Thyroid gland (tissue), 4 donors: ENCODE measurements at regions not wholly inside any gene's neighbourhood (a gene's known extent, or its start where the extent isn't known, plus 50 kb on each side); places are given as distances from the start of the nearest gene placed in this dataset.

Source experiments
- POLR2A ChIP-seq, 2 donors: fragments of 450-650 bp; IDR thresholded peaks; one replicate each; pipeline ENCODE4 v1.6.1; 2017; ENCODE audit warnings: antibody characterized with exemption in 2 of 2, mild to moderate bottlenecking in 2 of 2, moderate library complexity in 1 of 2
- TF ChIP-seq, protein P1 (sequence below), 6 experiments: fragments of 200-600 bp in 3 of 6; fragments of 450-650 bp in 3 of 6; sonication (generic) in 3 of 6; IDR thresholded peaks; one replicate each; pipeline ENCODE4 v1.5.1; 2016 to 2019; ENCODE audit warnings: antibody characterized with exemption in 6 of 6, mild to moderate bottlenecking in 2 of 6, inconsistent platforms in 1 of 6, moderate library complexity in 1 of 6

DNA sequence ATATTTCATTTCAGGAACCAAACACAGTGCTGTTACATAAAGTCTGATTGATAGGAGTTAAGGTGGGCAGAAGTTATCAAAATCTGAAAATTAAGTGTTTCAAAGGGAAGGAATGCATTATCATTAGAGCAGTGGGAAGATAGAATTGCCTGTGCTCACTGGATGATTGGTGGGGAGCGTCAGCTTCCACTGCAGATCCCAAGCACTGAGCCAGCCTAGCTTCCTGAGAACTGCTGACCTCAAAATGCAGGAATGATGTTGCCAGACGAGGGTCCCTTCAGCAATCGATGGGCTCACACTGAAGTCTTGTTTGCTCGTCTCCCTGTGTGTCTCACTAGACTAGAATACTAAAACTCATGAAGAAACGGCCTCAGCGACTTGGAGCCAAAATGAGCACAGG is 110.0 kb upstream of the PHACTR1 start:
- no peak for TF ChIP-seq POLR2A (IDR thresholded peaks at IDR 0.05)
- TF ChIP-seq, protein P1, sequence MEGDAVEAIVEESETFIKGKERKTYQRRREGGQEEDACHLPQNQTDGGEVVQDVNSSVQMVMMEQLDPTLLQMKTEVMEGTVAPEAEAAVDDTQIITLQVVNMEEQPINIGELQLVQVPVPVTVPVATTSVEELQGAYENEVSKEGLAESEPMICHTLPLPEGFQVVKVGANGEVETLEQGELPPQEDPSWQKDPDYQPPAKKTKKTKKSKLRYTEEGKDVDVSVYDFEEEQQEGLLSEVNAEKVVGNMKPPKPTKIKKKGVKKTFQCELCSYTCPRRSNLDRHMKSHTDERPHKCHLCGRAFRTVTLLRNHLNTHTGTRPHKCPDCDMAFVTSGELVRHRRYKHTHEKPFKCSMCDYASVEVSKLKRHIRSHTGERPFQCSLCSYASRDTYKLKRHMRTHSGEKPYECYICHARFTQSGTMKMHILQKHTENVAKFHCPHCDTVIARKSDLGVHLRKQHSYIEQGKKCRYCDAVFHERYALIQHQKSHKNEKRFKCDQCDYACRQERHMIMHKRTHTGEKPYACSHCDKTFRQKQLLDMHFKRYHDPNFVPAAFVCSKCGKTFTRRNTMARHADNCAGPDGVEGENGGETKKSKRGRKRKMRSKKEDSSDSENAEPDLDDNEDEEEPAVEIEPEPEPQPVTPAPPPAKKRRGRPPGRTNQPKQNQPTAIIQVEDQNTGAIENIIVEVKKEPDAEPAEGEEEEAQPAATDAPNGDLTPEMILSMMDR (IDR thresholded peaks at IDR 0.05): no peak
